ENCODE measurements at regions not wholly inside any gene's neighbourhood (a gene's known extent, or its start where the extent isn't known, plus 50 kb on each side); places are given as distances from the start of the nearest gene placed in this dataset.

GRCh38 chr16:51924744-51925143, 622.2 kb downstream of the TOX3 start:
- TF ChIP-seq POLR2A (IDR thresholded peaks at IDR 0.05), result no peak
- TF ChIP-seq CTCF (IDR thresholded peaks at IDR 0.05), result no peak

All from uterus (tissue), 2 donors.